ENCODE measurements at regions not wholly inside any gene's neighbourhood (a gene's known extent, or its start where the extent isn't known, plus 50 kb on each side); places are given as distances from the start of the nearest gene placed in this dataset.

DNA sequence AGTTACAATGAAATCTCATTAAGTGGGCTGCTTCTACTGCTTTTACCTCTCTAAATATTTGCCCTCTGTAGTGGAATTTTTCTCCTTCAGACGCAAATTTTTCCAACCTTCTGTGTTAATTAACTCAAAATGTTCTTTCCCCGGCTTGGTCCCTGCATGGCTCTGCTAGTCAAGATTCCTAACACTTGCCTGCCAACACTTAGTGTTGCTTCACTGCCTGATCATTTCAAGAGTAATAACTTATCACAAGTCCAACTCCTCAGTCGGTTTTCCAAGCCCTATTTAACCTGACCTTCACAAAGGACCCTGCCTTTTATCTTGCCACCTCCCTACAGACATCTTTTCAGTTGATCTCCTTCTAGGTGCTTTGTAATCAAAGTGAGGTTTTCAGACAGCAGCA is 142.7 kb downstream of the HRH4 start:
- no peak overlapping the region for H4K5ac ChIP-seq (ENCODE audit: insufficient read length, low read depth, low read length)
- no peak overlapping the region for H3K4ac ChIP-seq (replicated peaks; ENCODE audit: insufficient read length, low read depth, low read length)
- no peak overlapping the region for H3K18ac ChIP-seq (ENCODE audit: extremely low read depth, low read length)
- no peak overlapping the region for H4K8ac ChIP-seq (ENCODE audit: extremely low read depth, insufficient read depth, low read length)
- TF ChIP-seq, protein P1, sequence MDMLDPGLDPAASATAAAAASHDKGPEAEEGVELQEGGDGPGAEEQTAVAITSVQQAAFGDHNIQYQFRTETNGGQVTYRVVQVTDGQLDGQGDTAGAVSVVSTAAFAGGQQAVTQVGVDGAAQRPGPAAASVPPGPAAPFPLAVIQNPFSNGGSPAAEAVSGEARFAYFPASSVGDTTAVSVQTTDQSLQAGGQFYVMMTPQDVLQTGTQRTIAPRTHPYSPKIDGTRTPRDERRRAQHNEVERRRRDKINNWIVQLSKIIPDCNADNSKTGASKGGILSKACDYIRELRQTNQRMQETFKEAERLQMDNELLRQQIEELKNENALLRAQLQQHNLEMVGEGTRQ (IDR thresholded peaks at IDR 0.05; ENCODE audit: low read length) = no peak
- TF ChIP-seq PHF8 (conservative IDR thresholded peaks at IDR 0.05; ENCODE audit: low read depth, low read length) = no peak
- TF ChIP-seq, protein P2, sequence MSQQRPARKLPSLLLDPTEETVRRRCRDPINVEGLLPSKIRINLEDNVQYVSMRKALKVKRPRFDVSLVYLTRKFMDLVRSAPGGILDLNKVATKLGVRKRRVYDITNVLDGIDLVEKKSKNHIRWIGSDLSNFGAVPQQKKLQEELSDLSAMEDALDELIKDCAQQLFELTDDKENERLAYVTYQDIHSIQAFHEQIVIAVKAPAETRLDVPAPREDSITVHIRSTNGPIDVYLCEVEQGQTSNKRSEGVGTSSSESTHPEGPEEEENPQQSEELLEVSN (IDR thresholded peaks at IDR 0.05) = no peak
- H3K9ac ChIP-seq (replicated peaks in 1 of 4; ENCODE audit: extremely low read depth in 1 of 4, low read depth in 3 of 4, low read length in 3 of 4) = no peak overlapping the region
- H4K20me1 ChIP-seq (replicated peaks in 1 of 2; ENCODE audit: control insufficient read depth in 1 of 2, insufficient read depth in 2 of 2, low read length in 2 of 2) = no peaks in the 10 kb centered on the region
- no peak overlapping the region for H2BK12ac ChIP-seq (ENCODE audit: low read depth, low read length)
- no peak overlapping the region for H3K56ac ChIP-seq (replicated peaks; ENCODE audit: insufficient read length, low read depth, low read length)
- H3K79me2 ChIP-seq (ENCODE audit: control insufficient read depth in 1 of 2, insufficient read depth in 2 of 2, low read length in 2 of 2) = no peaks in the 10 kb centered on the region
- H3K27me3 ChIP-seq (replicated peaks in 1 of 4; ENCODE audit: control insufficient read depth in 3 of 4, extremely low read depth in 1 of 4, insufficient read depth in 3 of 4, low read length in 3 of 4) = no peaks in the 10 kb centered on the region
- H3K27ac ChIP-seq (ENCODE audit: low read depth, low read length) = no peak overlapping the region
- H2AK5ac ChIP-seq (ENCODE audit: low read depth, low read length) = no peak overlapping the region
- no peak overlapping the region for H2BK15ac ChIP-seq (ENCODE audit: low read length)
- DNase-seq (ENCODE audit: low read depth in 1 of 2, low spot score in 2 of 2) = no peak
- no peak overlapping the region for H3K4me2 ChIP-seq (ENCODE audit: insufficient read depth in 1 of 2, low read depth in 2 of 2, low read length in 2 of 2)
- no peak overlapping the region for H3K14ac ChIP-seq (ENCODE audit: insufficient read length)
- no peak overlapping the region for H3K4me3 ChIP-seq (ENCODE audit: extremely low read depth in 1 of 4, insufficient read depth in 2 of 4, low read depth in 3 of 4, low read length in 4 of 4)
- 0 out of 2 replicates have a peak overlapping the region, but pooled peaks have one; percentile 43 for H2AFZ ChIP-seq (ENCODE audit: low read length)
- H2BK120ac ChIP-seq (replicated peaks; ENCODE audit: low read depth, low read length) = no peak overlapping the region
- WGBS, 2 experiments (ENCODE audit: extremely low coverage in 1 of 2, insufficient coverage in 1 of 2, insufficient read length in 1 of 2, insufficient replicate concordance in 2 of 2, low coverage in 1 of 2, low lambda C conversion rate in 2 of 2, missing lambda C conversion rate in 1 of 2) = 61% methylated on average over 3 of the region's 3 CpGs; no CpG with 5 or more reads in 1 of the 2 experiments
- ChIA-PET CTCF (ENCODE audit: partially characterized antibody) (interaction anchor here (0.6 to 14.4 kb wide), 4 partner anchors 11 to 127 kb away, joined by 3 to 166 read pairs (median 34); no protein-coding TSS in a partner anchor), POLR2A (ENCODE audit: partially characterized antibody) (no interaction called here)
- no peak overlapping the region for H2BK5ac ChIP-seq (ENCODE audit: low read depth, low read length)
- H3K23me2 ChIP-seq (ENCODE audit: low read depth, low read length) = no peaks in the 10 kb centered on the region
- no peak overlapping the region for H4K91ac ChIP-seq (replicated peaks; ENCODE audit: insufficient read length, low read length)
- no peaks in the 10 kb centered on the region for H3K79me1 ChIP-seq (ENCODE audit: low read depth, low read length)
- peaks cover 0 to 7% (median 2%) of the 10 kb centered on the region in 4 experiments; a peak in 4 of 7 replicates for H3K4me1 ChIP-seq (replicated peaks in 1 of 4; ENCODE audit: control insufficient read depth in 3 of 4, insufficient read depth in 4 of 4, low read length in 3 of 4)
- H3K36me3 ChIP-seq (ENCODE audit: control insufficient read depth in 2 of 4, insufficient read depth in 4 of 4, low read length in 3 of 4) = no peaks in the 10 kb centered on the region
- H3K9me3 ChIP-seq (ENCODE audit: insufficient read depth in 2 of 2, low read depth in 1 of 2, low read length in 1 of 2) = no peaks in the 10 kb centered on the region
- no peak overlapping the region for H3K23ac ChIP-seq (ENCODE audit: insufficient read length)
- no peak overlapping the region for H2BK20ac ChIP-seq (ENCODE audit: low read length)
- FAIRE-seq = no peak
